Peyer's patch (tissue), 4 donors: ENCODE measurements at regions not wholly inside any gene's neighbourhood (a gene's known extent, or its start where the extent isn't known, plus 50 kb on each side); places are given as distances from the start of the nearest gene placed in this dataset.

Experiments
- DNase-seq, 3 donors: peaks; one replicate each; pipeline ENCODE4 v3.0.0-alpha.2; 2017 to 2019
- H3K27ac ChIP-seq, 4 donors: fragments of 200-600 bp; sonication (generic); one replicate each; pipeline ENCODE4 v1.5.1; 2016 to 2019
- H3K27me3 ChIP-seq, 2 donors: fragments of 200-600 bp; sonication (generic); one replicate each; pipeline ENCODE4 v1.5.1; 2019
- H3K36me3 ChIP-seq, 3 donors: fragments of 200-600 bp; sonication (generic); one replicate each; pipeline ENCODE4 v1.5.1; 2016 to 2019
- H3K4me1 ChIP-seq, 4 donors: fragments of 200-600 bp; sonication (generic); one replicate each; pipeline ENCODE4 v1.5.1; 2016 to 2019
- H3K4me3 ChIP-seq, 4 donors: fragments of 200-600 bp; sonication (generic); 1 replicate in 3 of 4; 2 replicates in 1 of 4; pipeline ENCODE4 v1.5.1; 2016 to 2019; ENCODE audit warnings: mild to moderate bottlenecking in 1 of 4
- H3K9me3 ChIP-seq, 4 donors: fragments of 200-600 bp; sonication (generic); one replicate each; pipeline ENCODE4 v1.5.1; 2016 to 2019; ENCODE audit warnings: mild to moderate bottlenecking in 1 of 4
- CTCF ChIP-seq, 6 experiments: fragments of 450-650 bp in 4 of 6; fragments of 200-600 bp in 2 of 6; sonication (generic) in 1 of 6; IDR thresholded peaks; one replicate each; pipeline ENCODE4 v1.5.1; 2017 to 2019; ENCODE audit warnings: antibody characterized with exemption in 6 of 6, mild to moderate bottlenecking in 3 of 6, moderate library complexity in 1 of 6
- POLR2A ChIP-seq, 2 donors: fragments of 450-650 bp; IDR thresholded peaks; one replicate each; pipeline ENCODE4 v1.5.1; 2017; ENCODE audit warnings: antibody characterized with exemption in 2 of 2, mild to moderate bottlenecking in 2 of 2, moderate library complexity in 2 of 2

- H3K27ac ChIP-seq, result no peak overlapping the region
- H3K27me3 ChIP-seq, result no peaks in the 10 kb centered on the region
- peak in 1 of 3 donors; percentile 38 for DNase-seq
- no peaks in the 10 kb centered on the region for H3K9me3 ChIP-seq
- no peaks in the 10 kb centered on the region for H3K36me3 ChIP-seq
- H3K4me3 ChIP-seq, result no peak overlapping the region
- H3K4me1 ChIP-seq, result no peaks in the 10 kb centered on the region
- TF ChIP-seq POLR2A (IDR thresholded peaks at IDR 0.05) (no peak), CTCF (IDR thresholded peaks at IDR 0.05) (no peak)
These were observed 991.7 kb upstream of the ARRDC3 start for GRCh38 chr5:92374859-92375258.

DNA sequence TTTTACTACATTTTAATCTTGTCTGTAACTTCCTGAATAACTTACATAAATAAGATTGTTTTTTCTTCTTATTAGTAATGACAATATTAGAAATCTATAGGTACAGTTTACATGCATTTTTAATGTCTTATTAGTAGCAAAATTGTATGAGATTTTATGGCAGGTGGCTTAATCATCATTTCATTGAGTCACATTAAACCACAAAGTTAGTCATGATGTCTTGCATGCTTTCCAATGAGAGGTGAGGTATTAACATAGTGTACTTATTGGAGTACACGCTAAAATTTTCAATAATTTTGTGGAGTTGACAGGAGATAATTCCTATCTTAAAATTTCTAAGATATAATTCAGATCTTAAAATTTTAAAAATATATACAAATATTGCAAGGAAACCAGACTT is 989.6 kb upstream of the ARRDC3 start:
- no peak for DNase-seq
- Histone ChIP-seq H3K27ac (no peak overlapping the region), H3K9me3 (no peaks in the 10 kb centered on the region), H3K4me1 (no peaks in the 10 kb centered on the region), H3K4me3 (no peak overlapping the region), H3K27me3 (no peaks in the 10 kb centered on the region), H3K36me3 (no peaks in the 10 kb centered on the region)
- TF ChIP-seq CTCF (IDR thresholded peaks at IDR 0.05) (no peak), POLR2A (IDR thresholded peaks at IDR 0.05) (no peak)

GRCh38 chr5:92371889-92372235 is 988.7 kb upstream of the ARRDC3 start:
- no peak overlapping the region for H3K4me3 ChIP-seq
- no peak for TF ChIP-seq CTCF (IDR thresholded peaks at IDR 0.05)
- TF ChIP-seq POLR2A (IDR thresholded peaks at IDR 0.05), result no peak
- H3K9me3 ChIP-seq, result no peaks in the 10 kb centered on the region
- H3K36me3 ChIP-seq, result no peaks in the 10 kb centered on the region
- no peaks in the 10 kb centered on the region for H3K27me3 ChIP-seq
- no peak overlapping the region for H3K27ac ChIP-seq
- H3K4me1 ChIP-seq, result no peaks in the 10 kb centered on the region
- no peak for DNase-seq

- DNase-seq, result no peak
- Histone ChIP-seq H3K27ac (no peak overlapping the region), H3K36me3 (no peaks in the 10 kb centered on the region), H3K9me3 (no peaks in the 10 kb centered on the region), H3K27me3 (no peaks in the 10 kb centered on the region), H3K4me1 (no peaks in the 10 kb centered on the region), H3K4me3 (no peak overlapping the region)
- TF ChIP-seq CTCF (IDR thresholded peaks at IDR 0.05) (no peak), POLR2A (IDR thresholded peaks at IDR 0.05) (no peak)
These were observed 988.2 kb upstream of the ARRDC3 start for GRCh38 chr5:92371171-92371888.

GRCh38 chr5:92370032-92370431 is 986.9 kb upstream of the ARRDC3 start:
- Histone ChIP-seq H3K4me3 (no peak overlapping the region), H3K4me1 (no peaks in the 10 kb centered on the region), H3K27me3 (no peaks in the 10 kb centered on the region), H3K9me3 (no peaks in the 10 kb centered on the region), H3K27ac (no peak overlapping the region), H3K36me3 (no peaks in the 10 kb centered on the region)
- TF ChIP-seq CTCF (IDR thresholded peaks at IDR 0.05) (no peak), POLR2A (IDR thresholded peaks at IDR 0.05) (no peak)
- no peak for DNase-seq

- no peak for DNase-seq
- no peaks in the 10 kb centered on the region for H3K9me3 ChIP-seq
- H3K27ac ChIP-seq, result no peak overlapping the region
- H3K36me3 ChIP-seq, result no peaks in the 10 kb centered on the region
- no peak for TF ChIP-seq CTCF (IDR thresholded peaks at IDR 0.05)
- TF ChIP-seq POLR2A (IDR thresholded peaks at IDR 0.05), result no peak
- H3K4me3 ChIP-seq, result no peak overlapping the region
- no peaks in the 10 kb centered on the region for H3K4me1 ChIP-seq
- no peaks in the 10 kb centered on the region for H3K27me3 ChIP-seq
These were observed 986.5 kb upstream of the ARRDC3 start for GRCh38 chr5:92369587-92369986.
